Type B pancreatic cell (in vitro differentiated cells): ENCODE measurements at regions not wholly inside any gene's neighbourhood (a gene's known extent, or its start where the extent isn't known, plus 50 kb on each side); places are given as distances from the start of the nearest gene placed in this dataset.

Experiments used
- DNase-seq: peaks from one replicate; pipeline ENCODE4 v3.0.0; 2021; ENCODE audit warnings: mixed read lengths; ENCODE audit not compliant: unreplicated experiment; ENCODE audit errors: extremely low spot score
- H3K27ac Mint-ChIP-seq: 2 replicates; pipeline ENCODE4 v1.8.0; 2021; ENCODE audit warnings: mild to moderate bottlenecking, mixed read lengths
- H3K27me3 Mint-ChIP-seq: 2 replicates; pipeline ENCODE4 v1.8.0; 2021; ENCODE audit warnings: mixed read lengths
- H3K36me3 Mint-ChIP-seq: 2 replicates; pipeline ENCODE4 v1.8.0; 2021; ENCODE audit warnings: mixed read lengths
- H3K4me1 Mint-ChIP-seq: one replicate; pipeline ENCODE4 v1.8.0; 2021; ENCODE audit warnings: mixed read lengths; ENCODE audit not compliant: unreplicated experiment
- H3K4me3 Mint-ChIP-seq: 2 replicates; pipeline ENCODE4 v1.8.0; 2021; ENCODE audit warnings: mild to moderate bottlenecking, mixed read lengths
- H3K9me3 Mint-ChIP-seq: 2 replicates; pipeline ENCODE4 v1.8.0; 2021; ENCODE audit warnings: mixed read lengths
- TF ChIP-seq, protein P1 (sequence below): fragments of 200-600 bp; sonication (generic); conservative IDR thresholded peaks from 2 replicates; pipeline ENCODE4 v1.5.0; 2021; ENCODE audit warnings: antibody characterized with exemption, mild to moderate bottlenecking

- H3K4me1 Mint-ChIP-seq: peaks cover 19% of the 10 kb centered on the region
- H3K27me3 Mint-ChIP-seq: peaks cover 57% of the 10 kb centered on the region
These were observed 73.4 kb upstream of the ANO4 start for GRCh38 chr12:100721169-100721568.

DNA sequence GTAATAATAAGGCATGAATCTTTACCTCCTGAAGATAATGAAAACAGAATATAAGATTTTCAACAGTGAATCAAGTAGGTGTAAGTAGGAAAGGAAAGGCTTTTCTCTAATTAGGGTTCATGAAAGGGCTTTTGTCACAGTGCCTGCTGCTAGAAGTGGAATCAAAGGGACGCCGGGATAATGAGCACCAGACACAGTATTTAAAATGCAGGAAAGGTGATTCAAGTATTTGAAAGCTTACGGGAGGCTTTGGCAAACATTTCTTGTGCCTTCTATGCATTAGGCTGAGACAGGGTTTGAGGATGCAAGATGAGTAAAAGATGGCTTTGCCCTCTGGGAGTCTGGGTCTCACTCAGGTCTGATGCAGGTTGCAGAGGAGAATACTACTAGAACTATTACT lies 70.5 kb upstream of the ANO4 start:
- H3K4me1 Mint-ChIP-seq: peaks cover 11% of the 10 kb centered on the region
- peaks cover 33% of the 10 kb centered on the region for H3K27me3 Mint-ChIP-seq
- TF ChIP-seq, protein P1, sequence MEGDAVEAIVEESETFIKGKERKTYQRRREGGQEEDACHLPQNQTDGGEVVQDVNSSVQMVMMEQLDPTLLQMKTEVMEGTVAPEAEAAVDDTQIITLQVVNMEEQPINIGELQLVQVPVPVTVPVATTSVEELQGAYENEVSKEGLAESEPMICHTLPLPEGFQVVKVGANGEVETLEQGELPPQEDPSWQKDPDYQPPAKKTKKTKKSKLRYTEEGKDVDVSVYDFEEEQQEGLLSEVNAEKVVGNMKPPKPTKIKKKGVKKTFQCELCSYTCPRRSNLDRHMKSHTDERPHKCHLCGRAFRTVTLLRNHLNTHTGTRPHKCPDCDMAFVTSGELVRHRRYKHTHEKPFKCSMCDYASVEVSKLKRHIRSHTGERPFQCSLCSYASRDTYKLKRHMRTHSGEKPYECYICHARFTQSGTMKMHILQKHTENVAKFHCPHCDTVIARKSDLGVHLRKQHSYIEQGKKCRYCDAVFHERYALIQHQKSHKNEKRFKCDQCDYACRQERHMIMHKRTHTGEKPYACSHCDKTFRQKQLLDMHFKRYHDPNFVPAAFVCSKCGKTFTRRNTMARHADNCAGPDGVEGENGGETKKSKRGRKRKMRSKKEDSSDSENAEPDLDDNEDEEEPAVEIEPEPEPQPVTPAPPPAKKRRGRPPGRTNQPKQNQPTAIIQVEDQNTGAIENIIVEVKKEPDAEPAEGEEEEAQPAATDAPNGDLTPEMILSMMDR: no peak
- no peak overlapping the region for H3K4me3 Mint-ChIP-seq
- no peaks in the 10 kb centered on the region for H3K36me3 Mint-ChIP-seq
- no peaks in the 10 kb centered on the region for H3K9me3 Mint-ChIP-seq
- no peak for DNase-seq
- no peak overlapping the region for H3K27ac Mint-ChIP-seq

More at GRCh38 chr12:100721169-100721568, 73.4 kb upstream of the ANO4 start:
- Mint-ChIP-seq H3K4me3 (no peak overlapping the region), H3K27ac (no peak overlapping the region), H3K36me3 (no peaks in the 10 kb centered on the region), H3K9me3 (no peaks in the 10 kb centered on the region)
- TF ChIP-seq, protein P1: no peak
- no peak for DNase-seq

DNA sequence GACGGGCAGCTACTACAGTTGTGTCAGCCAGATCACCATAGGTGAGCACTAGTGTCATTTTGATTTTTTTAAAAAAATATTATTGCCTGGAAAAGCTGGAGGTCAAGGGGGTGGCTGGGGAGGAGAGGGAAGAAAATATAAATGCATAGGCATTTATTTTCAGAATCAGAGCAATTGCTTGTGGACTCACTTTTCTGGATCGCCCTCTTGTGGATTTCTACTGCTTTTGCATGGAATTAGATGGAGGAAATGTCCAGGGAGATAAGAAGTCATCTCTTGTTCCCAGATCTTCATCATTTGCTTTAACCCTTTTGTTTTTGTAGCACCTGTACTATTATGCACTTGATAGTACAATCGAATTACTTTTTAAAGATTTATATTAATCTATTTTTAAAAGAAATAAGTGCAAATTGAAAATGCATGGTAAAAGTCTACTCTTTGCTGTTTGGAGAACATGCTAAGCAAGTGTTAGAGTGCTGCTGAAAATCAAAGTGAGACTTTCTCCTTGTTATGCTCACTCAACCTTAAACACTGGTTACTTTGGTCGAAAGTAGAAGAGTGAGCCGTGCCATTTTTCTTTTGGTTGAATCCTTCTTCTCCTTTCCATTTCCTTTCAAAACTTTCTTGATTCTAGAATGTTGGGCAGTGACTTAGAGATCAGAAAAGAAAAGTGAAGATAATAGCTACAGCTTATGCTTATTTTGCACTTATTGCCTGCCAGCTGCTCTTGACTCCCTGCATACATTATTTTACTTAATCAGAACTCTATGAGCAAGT lies 60.6 kb upstream of the ANO4 start:
- Mint-ChIP-seq H3K4me3 (no peak overlapping the region), H3K36me3 (no peaks in the 10 kb centered on the region)

DNA sequence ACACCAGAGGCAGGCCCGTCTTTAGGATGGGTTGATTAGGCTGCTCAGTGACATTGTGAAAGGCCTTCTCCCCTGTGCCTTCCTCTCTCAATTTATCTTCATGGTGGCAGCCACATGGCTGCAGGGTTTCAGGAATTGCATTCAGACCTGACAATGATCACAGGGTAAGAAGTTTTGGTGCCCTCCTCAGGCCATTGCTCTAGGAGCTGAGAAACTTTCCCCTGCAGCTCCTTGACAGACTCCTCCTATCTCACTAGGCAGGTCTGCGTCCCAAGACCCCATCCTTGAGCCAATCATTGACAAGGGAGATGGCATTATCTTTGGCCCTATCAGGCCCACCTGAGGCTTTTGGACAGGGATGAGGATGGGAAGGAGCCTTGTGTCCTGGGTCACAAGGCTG lies 57.4 kb upstream of the ANO4 start:
- Mint-ChIP-seq H3K9me3 (no peaks in the 10 kb centered on the region), H3K27ac (no peak overlapping the region), H3K4me3 (no peak overlapping the region), H3K4me1 (no peaks in the 10 kb centered on the region), H3K36me3 (no peaks in the 10 kb centered on the region), H3K27me3 (peaks cover 27% of the 10 kb centered on the region)
- no peak for DNase-seq
- TF ChIP-seq, protein P1: no peak

More for the DNA sequence above, 60.6 kb upstream of the ANO4 start:
- no peak for DNase-seq
- Mint-ChIP-seq H3K27ac (no peak overlapping the region), H3K4me1 (no peaks in the 10 kb centered on the region), H3K9me3 (no peaks in the 10 kb centered on the region), H3K27me3 (peaks cover 28% of the 10 kb centered on the region)
- TF ChIP-seq, protein P1: peak; percentile 77

GRCh38 chr12:100738086-100738485 lies 56.5 kb upstream of the ANO4 start:
- no peak overlapping the region for H3K4me3 Mint-ChIP-seq
- H3K27ac Mint-ChIP-seq: no peak overlapping the region
- no peaks in the 10 kb centered on the region for H3K9me3 Mint-ChIP-seq
- peaks cover 21% of the 10 kb centered on the region for H3K27me3 Mint-ChIP-seq
- DNase-seq: no peak
- TF ChIP-seq, protein P1: no peak
- no peaks in the 10 kb centered on the region for H3K36me3 Mint-ChIP-seq
- H3K4me1 Mint-ChIP-seq: no peaks in the 10 kb centered on the region
